Hematopoietic multipotent progenitor cell treated with erythropoietin and hydrocortisone succinate and interleukin-3 and kit ligand, for 6 days (in vitro differentiated cells): ENCODE measurements at regions not wholly inside any gene's neighbourhood (a gene's known extent, or its start where the extent isn't known, plus 50 kb on each side); places are given as distances from the start of the nearest gene placed in this dataset.

Experiments
- DNase-seq: peaks from one replicate; pipeline ENCODE4 v3.0.0-alpha.2; 2015

DNA sequence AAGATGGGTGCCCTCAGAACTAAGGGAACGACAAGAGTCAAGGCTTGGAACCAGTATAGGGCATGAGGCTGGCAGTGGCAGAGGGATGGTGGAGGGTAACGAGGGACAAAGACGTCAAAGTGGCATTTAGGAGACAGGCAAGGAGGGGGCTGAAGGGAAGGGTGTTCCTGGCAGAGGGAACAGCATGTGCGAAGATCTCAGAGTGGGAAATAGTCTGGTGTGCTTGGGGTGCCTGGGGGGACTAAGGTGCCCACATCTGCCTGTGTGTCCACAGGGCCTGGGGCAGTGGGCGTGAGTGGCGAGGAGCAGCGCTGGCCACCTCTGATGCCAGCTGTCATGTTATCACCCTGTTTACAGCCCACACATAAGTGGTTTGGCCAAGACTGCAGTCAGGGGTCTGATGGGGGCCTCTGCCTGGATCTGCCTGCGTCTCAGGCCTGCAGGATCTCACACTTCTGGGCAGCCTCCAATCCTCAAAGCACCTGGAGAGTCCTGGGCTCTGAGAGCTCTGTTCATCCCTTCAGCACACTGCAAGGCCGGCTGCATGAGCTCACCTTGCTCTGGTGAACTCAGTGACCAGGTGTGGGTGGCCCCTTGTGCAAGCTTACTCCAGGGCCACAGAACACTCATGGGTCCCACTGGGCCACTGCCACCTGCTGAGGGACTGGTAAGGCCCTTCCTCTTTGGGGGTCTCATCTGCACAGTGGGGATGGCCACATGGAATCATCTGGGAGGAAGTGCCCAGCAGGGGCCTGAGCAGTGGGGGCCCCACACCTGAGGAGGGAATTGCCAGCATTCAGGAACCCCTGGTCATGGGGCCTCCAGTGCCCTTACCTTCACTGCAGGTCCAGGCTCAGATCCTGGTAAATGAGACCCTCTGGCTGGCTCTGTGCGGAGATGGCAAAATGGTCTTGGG, 89.7 kb upstream of the SHISAL1 start:
- no peak for DNase-seq

DNA sequence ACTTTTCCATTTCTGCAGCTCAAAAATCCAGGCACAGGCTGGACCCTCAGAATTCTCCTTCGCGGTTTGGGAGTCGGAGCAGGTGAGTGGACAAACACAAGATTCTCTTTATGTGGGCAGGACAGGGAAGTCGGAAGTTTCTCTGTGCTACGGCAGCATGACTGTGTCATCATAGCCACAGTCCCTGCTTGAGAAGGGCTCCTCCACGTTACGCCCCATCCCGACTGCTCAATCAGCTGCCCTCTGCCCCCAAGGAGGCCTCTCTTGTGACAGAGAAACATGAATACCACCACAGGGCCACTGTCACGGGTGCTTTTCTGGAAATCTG, 89.0 kb upstream of the SHISAL1 start:
- DNase-seq, result no peak

GRCh38 chr22:44400763-44401060, 88.0 kb upstream of the SHISAL1 start:
- no peak for DNase-seq

DNA sequence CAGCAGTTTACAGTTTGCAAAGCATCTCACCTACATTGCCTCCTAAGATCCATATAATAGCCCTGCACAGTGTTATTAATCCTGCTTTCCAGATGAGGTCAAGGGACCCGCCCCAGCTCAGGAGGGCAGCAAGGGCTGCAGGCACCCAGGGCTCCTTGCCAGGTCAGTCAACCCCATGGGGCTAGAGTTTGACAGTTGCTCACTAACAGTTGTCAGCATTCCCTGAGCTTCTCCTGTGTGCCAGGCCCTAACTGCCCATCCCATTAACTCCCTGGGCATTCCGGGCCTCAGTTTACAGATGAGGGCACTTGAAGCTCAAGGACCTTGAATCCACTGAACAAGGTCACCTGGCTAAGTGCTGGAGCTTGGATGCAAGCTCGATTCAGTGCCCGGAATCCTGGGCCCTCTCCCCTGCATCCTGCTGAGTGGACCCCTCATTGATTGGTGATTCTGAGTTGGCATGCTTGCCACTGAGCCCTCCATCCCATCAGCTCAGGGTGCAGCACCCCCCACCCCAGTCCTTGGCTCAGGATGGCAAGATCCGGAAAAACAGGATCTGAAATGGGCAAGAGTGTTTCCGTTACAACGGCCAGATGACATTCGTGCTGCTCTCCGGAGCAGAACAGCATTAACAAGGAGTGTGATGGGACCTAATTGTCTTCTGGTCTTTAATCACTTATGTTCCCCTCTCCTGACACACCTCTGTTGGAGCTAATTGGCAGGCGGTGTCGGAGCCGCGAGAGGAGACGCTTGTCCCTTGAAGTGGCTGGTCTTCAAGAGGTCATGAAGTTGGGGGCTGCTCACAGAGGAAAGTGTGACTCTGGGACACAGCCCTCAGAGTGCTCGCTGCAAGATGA, 87.4 kb upstream of the SHISAL1 start:
- no peak for DNase-seq

GRCh38 chr22:44398856-44399837, 86.4 kb upstream of the SHISAL1 start:
- no peak for DNase-seq

- DNase-seq, result no peak
Observed at GRCh38 chr22:44396727-44397722, 84.3 kb upstream of the SHISAL1 start.

DNA sequence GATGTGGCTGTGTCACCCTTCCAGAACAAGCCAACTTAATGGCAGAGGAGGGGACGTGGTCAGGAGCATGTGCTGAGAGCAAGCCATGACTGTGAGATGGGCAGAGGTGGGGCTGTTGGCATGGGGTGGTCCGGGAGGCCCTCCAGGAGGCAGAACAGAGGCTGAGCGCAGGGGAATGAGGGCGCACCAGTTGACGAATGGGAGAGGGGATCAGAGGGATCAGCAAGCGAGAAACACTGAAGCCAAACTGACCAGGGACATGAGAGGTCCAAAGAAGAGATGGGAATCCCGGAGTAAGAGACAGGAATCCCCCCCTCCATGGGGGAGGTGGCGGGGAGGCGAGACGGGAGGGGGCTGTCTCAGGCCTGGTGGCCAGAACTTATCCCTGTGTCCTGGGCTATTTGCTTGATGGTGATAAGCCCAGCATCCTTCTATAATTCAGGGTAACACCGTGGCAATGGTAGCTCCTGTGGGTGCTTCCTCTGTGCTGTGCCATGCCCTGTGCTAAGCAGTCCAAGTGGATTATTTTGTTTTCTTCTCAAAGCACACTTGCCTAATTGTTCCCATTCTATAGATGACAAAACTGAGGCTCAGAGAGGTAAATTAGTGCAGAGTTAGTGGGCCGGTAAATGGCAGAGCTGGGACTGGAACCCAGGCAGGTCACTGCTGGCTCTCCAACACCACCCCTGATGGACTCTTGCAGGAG, 83.4 kb upstream of the SHISAL1 start:
- no peak for DNase-seq

DNA sequence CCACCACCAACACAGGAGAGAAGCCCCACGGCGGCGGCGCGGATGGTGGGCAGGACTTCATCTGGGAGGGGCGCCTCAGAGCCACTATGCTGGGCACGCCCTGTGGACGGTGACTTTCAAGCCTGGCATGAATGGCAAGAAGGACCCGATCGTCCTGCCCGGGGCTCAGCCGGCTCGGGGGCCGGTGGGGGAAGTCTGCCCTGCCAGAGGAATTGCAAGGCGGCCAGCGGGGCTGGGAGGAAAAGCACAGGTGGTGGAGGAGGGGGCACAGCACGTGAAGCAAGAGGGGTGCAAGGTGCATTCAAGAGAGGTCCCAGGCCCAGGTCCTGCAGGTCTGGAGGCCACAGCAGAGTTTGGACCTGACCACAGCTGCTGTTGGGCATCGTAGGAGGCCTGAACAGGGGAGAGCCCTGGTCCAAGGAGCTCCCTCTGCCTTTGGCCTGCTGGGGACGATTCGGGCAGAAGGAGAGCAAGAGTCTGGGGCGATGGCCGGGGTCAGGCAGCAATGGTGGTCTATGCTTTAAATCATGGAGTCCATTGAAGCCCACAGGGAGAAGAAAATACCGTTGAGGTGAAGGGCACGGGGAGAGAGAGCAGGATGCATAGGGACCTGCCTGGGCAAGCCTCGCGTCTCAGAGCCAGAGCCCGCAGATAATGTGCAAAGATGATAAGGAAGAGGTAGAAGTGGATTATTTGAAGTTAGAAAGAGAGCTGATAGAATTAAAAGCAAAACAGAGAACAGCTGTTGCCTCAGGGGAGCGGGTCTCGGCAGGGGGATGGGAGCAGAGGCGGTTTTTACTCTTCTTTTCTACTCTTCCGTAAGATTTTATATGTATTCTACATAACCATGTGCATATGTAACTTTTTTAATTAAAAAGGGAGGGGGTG, 82.6 kb upstream of the SHISAL1 start:
- DNase-seq, result no peak

- no peak for DNase-seq
Observed at GRCh38 chr22:44394246-44395117, 81.7 kb upstream of the SHISAL1 start.

DNA sequence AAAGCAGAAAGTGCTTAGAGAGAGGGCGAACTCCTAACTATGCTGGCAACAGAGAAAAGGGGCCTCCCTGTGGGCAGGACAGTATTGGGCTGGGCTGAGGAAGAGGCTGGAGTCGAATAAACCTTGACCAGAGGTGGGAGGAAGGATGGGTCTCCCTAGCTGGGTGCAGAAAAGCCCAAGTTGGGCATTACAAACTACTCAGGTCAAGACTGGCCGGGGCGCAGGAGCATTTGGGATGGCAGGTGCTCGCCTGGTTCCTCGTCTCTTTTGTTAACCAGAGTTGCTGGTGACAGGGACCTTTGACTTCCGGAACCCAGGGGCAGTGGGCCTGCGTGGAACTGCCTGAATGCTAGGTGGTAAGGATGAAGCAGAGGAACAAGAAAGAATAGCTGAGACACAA, 80.3 kb upstream of the SHISAL1 start:
- no peak for DNase-seq

GRCh38 chr22:44392446-44392921, 79.7 kb upstream of the SHISAL1 start:
- no peak for DNase-seq

- DNase-seq, result no peak
Observed at GRCh38 chr22:44391481-44392445, 79.0 kb upstream of the SHISAL1 start.

DNA sequence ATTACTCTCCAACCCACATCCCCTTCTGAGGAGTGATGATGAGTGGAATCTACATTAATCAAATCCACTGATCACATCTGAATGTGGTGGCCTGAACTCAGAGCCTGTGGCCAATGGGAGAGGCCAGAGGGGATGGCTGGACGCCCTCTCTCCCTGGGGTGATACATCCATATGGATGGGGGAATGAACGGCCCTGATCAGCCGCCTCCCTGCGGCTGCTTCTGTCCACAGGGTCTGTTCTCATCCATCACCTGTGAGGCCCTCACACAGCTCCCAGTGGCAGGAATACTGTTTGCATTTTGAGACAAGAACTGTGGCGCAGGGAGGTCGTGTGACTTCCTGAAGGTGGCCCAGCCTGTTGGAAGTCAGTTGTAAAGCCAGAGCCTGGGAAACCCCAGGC, 78.3 kb upstream of the SHISAL1 start:
- DNase-seq, result no peak

DNA sequence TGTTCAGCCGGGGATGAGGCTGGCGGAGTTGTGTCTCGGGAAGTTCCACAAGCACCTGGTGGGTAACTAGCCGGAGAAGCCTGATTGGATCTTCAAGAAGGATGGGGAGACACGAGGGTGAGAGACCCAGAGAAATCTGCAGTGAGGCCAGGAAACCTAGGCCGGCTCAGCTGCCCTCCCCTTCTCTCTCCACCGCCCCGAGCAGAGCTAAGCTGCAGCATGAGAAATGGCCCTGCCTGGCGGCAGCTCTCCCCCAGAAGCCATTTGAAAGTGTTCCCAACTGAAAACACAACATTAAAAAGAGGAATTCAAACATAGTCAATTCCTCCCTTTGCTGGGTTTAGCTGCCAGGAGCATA, 77.8 kb upstream of the SHISAL1 start:
- no peak for DNase-seq

DNA sequence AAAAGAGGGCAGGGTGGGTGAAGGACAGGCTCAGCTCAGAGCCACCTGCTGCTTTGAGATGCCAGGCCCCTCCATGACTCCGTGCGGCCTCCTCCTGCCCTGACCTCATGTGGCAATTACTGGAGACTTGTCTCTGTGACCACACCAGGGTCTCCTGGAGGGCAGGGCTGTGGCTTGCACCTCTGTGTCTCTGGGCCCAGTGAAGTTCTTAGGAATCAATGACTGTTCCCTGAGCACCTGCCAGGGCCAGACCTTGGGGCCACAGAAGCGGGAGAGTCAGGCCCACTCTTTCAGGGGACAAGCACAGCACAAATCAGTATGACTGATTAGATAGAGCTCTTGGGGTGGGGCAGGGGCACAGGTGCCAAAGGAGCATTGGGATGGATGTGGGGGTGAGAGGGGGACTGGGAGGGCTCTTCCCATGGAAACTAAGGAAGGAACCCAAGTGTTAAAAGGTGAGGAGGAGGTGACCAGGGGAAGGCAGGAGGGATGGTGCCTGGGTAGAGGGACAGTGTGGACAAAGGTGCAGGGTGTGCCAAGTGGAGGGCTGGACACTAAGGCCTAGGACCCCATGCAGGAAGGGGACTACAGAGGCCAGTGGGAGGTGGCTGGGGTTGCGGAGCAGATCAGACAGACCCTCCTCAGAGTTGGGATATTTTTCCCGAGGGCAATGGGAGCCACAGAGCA, 77.3 kb upstream of the SHISAL1 start:
- DNase-seq, result no peak

DNA sequence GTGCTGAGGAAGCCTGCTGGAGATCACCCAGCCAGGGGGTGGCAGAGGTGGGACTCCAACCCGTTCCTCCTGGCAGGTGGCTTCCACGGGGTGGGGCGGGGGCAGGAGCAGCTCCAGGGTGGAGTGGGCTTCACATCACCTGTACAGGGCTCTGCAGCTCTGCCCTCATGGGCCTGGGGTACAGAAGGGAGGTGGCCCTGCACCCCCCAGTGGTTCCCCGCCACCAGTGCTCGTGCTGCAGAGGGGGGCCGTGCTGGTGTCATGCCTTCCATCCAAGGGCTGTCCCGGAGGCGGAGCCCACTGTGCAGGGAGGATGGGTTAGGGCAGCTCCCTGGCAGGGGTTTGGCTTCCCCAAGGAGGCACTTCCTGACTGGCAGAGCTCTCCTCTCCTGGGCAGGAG, 76.4 kb upstream of the SHISAL1 start:
- no peak for DNase-seq

- DNase-seq, result no peak
Observed at GRCh38 chr22:44387486-44387885, 74.7 kb upstream of the SHISAL1 start.
